ENCODE measurements at regions not wholly inside any gene's neighbourhood (a gene's known extent, or its start where the extent isn't known, plus 50 kb on each side); places are given as distances from the start of the nearest gene placed in this dataset.
"Not testable (repeated sequence)": the region's sequence is repeated elsewhere in the genome, so short reads cannot be mapped to it uniquely, and the experiment has no call there.

DNA sequence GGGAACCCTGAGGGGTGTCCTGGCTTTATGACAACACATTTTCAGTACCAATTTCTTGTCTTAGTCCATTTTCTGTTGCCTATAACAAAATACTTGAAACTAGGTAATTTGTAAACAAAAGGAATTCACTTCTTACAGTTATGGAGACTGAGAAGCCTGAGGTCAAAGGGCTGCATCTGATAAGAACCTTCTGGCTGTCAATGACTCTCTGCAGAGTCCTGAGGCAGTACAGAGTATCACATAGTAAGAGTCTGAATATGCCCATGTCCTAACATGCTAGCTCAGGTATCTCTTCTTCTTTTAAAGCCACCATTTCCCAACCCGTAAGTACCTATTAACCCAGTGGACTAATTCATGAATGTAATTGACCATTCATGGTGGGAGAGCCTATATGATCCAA is 1458.6 kb upstream of the EYS start:
- no peak for DNase-seq

DNA sequence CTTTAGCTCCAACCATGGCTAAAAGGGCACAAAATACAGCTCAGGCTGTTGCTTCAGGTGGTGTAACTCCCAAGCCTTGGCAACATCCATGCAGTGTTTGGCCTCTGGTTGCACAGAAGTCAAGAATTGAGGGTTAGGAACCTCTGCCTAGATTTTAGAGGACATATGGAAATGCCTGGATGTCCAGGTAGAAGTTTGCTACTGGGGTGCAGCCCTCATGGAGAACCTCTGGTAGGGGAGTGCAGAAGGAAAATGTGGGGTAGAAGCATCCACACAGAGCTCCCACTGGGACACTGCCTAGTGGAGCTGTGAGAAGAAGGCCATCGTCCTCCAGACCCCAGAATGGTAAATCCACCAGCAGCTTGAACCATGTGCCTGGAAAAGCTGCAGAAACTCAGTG is 1453.8 kb upstream of the EYS start:
- DNase-seq = no peak

DNA sequence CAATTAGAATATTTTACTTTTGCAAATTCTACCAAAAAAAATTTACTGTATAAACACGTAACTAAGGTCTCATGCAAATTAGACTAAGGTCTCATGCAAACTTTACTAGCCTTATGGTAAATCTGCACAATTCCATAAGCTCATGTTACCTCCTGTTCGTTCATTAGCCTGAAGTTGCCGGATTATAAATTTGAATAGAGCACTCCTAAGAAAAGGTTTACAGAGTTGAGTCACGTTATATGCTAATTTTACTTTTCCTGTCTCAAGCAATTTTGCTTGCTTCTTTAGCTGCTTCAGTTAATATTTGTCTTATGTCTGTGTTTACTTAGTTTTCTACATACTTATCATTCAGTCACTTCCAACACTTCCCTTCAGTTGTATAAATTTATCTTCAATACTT is 1434.0 kb upstream of the EYS start:
- DNase-seq = no peak

- no peak for DNase-seq
Measured at GRCh38 chr6:67133973-67134372, 1426.9 kb upstream of the EYS start.

- no peak for DNase-seq
Measured at GRCh38 chr6:67131827-67132226, 1424.8 kb upstream of the EYS start.

GRCh38 chr6:67129780-67130179 is 1422.8 kb upstream of the EYS start:
- no peak for DNase-seq

GRCh38 chr6:67127041-67127440 is 1420.0 kb upstream of the EYS start:
- DNase-seq = no peak

DNA sequence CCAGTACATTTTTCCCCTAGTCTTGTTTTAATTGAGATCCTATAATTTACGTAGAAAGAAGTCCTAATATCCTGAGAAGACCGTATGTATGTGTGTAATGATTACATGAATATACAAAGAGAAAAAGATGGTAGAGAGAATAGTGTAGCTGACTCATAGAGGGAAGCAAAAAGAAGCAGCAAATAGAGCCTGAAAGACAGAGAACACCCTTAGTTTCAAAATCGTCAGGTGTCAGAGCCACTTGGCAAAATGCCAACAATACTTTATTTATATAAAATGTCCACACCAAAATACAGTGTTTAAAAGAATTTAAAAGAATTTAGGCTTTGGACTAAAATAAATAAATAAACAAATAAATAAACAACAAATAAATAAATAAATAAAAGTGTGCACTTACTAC is 1414.1 kb upstream of the EYS start:
- DNase-seq = no peak

DNA sequence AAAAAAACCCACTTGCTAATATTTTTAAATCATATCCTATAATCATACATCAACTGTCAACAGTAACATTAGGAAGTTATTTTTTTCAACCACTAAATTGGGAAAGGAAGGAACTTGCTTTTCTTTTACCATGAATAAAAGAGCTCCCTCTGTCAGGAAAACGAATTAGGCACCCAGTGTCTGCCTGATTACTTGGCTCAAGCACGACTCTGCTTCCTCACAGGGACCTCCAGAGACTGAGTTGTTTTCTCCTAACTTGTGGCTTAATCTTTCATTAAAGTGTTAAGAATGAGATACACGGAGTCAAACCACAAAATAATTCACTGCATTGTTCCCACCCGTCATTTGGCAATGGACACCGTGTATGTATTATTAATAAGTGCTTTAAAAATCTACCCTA is 1405.1 kb upstream of the EYS start:
- DNase-seq = no peak

DNA sequence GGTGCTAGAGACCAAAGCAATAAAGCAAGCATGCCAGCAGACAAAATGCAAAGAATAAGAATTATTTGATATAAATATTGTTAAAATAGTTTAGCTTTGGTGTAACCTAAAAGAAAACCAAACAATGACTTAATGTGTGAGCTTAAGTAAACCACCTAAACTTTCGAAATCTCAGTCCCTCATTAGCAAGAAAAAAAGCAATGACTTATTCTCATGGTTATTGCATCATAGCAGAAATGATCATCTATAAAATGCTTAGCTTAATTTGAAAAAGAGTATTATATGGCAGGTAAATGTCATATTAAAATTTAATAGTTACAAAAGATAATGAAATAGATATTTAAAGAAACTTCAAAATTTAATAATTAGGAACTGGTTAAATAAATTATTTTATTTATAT is 1395.7 kb upstream of the EYS start:
- DNase-seq = no peak

- DNase-seq = not testable (repeated sequence)
Measured at GRCh38 chr6:67095618-67096226, 1388.7 kb upstream of the EYS start.

- no peak for DNase-seq
Measured at GRCh38 chr6:67094431-67094946, 1387.5 kb upstream of the EYS start.

DNA sequence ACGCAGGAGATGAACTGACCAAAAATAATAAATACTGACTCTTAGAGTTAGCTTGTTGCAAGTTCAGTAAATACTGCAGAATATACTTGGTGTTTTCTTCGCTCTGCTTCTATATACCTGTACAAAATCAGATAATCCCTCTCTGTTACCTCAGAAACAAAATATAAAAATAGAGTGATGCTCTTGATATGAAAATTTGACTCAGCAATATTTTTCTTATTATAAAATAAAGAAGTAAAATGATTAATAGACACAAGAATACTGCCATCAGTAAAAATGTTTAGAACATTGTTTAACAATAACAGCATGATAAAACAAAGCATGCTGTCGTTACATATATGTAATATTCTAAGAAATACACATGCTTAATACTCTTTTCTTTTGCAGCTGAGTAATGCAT is 1366.9 kb upstream of the EYS start:
- DNase-seq = no peak

- DNase-seq = no peak
Measured at GRCh38 chr6:67068781-67069180, 1361.8 kb upstream of the EYS start.

- no peak for DNase-seq
Measured at GRCh38 chr6:67064323-67064722, 1357.3 kb upstream of the EYS start.

GRCh38 chr6:67047996-67048395 is 1341.0 kb upstream of the EYS start:
- no peak for DNase-seq

- no peak for DNase-seq
Measured at GRCh38 chr6:67045076-67045475, 1338.0 kb upstream of the EYS start.

GRCh38 chr6:67031451-67031850 is 1324.4 kb upstream of the EYS start:
- DNase-seq = no peak

- DNase-seq = no peak
Measured at GRCh38 chr6:67030861-67031260, 1323.8 kb upstream of the EYS start.

- DNase-seq = no peak
Measured at GRCh38 chr6:67016921-67017460, 1310.0 kb upstream of the EYS start.

DNA sequence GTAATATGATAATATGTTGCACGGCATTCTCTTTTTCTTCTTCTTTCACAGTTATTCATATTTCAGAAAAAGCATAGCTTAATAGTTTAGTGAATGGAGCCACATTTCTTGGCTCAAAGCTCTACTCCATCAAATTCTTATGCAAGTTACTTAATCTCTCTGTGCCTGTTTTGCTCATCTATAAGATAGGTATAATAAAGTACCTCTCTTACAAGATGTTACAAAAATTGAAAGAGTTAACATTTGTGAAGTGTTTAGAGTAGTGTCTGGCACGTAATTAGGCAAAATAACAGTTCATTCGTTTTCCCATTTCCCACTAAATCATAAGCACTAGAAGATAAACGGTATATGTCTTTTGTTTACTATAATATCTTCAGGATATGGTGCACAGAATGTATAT is 1304.4 kb upstream of the EYS start:
- no peak for DNase-seq

DNA sequence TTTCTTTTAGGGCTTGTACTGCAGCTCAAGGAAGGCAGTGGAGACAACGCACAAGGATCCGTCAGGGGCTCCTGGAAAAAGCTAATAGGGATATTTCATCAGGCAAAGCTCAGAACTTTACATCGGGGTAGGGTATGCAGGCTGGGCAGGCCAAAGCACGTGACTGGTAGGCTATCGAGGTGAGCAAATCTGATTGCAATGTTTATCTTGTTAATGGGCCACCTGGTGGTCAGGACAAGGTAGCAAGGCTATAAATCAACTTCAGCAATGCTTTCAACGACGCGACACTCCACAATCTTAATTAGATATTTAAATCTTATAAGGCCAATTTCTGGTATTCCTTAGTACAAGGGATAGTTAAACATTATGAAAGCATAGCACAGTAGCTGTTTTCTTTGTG is 1302.8 kb upstream of the EYS start:
- no peak for DNase-seq

DNA sequence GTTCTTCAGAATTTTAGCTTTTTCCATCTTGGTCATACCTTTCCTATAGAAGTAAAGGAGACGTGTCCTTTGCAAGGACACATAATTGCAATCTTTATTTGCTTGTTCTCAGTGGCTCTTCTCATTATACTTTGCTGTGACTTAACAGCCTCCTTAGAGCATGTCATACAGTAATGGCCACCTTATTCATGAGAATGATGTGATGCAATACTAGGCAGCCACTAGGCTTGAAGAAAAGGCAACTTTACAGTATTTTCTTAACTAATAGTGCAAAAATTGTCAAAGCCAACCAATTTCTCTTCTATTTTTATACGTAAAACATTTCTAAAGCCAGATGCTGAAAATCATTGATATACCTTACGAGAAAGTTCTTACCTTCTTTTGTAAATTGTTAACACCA is 1296.8 kb upstream of the EYS start:
- no peak for DNase-seq

- no peak for DNase-seq
Measured at GRCh38 chr6:67000121-67000520, 1293.1 kb upstream of the EYS start.

GRCh38 chr6:66997579-66997978 is 1290.6 kb upstream of the EYS start:
- not testable (repeated sequence) for DNase-seq

All from T-helper 1 cell (primary cell).